Iris pigment epithelial cell (primary cell): ENCODE measurements at regions not wholly inside any gene's neighbourhood (a gene's known extent, or its start where the extent isn't known, plus 50 kb on each side); places are given as distances from the start of the nearest gene placed in this dataset.

ENCODE experiments used
- DNase-seq: peaks from one replicate; pipeline ENCODE4 v3.0.0-alpha.2; 2011; ENCODE audit warnings: low read depth

GRCh38 chr6:94372229-94372628, 952.9 kb upstream of the EPHA7 start:
- no peak for DNase-seq

DNA sequence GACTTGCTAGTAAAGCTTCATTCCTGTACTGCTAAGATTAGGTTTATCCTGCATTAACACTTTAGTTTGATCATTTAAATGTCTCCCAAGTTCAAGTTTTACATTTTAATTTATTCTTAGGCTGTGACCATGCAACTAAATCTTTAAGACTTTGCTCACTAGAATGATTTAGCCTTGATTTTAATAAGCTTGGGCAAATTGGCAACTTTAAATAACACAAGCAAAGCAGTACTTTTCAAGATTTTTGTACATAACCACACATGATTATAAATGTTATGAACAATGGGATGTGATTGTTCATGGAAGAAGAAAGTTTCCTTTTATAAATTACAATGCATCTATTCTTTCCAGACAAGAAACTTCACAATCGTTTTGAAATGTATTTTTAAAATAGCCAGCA, 948.0 kb upstream of the EPHA7 start:
- DNase-seq: no peak

- DNase-seq: no peak
Measured at GRCh38 chr6:94362061-94362864, 942.9 kb upstream of the EPHA7 start.

- no peak for DNase-seq
Measured at GRCh38 chr6:94361304-94362060, 942.1 kb upstream of the EPHA7 start.

GRCh38 chr6:94357381-94357980, 938.1 kb upstream of the EPHA7 start:
- DNase-seq: no peak

- DNase-seq: no peak
Measured at GRCh38 chr6:94350833-94351232, 931.5 kb upstream of the EPHA7 start.

DNA sequence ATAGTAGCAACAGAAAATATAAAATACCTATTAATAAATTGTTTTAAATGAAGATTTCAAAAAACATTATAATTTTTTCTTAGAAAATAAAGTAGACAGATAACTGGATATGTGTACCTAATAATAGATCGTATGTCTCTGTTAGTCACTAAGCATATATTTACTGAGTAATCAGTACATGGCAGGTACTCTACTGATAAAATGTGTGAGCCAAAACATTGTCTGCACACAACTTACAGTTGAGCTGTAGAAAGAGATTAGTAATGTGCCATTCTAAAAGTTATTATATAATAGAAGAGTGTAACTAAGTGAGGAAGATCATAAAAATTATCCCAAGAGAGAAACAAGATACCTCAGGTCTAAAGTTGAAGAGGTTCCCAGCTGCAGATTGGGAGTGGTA, 929.9 kb upstream of the EPHA7 start:
- DNase-seq: no peak

DNA sequence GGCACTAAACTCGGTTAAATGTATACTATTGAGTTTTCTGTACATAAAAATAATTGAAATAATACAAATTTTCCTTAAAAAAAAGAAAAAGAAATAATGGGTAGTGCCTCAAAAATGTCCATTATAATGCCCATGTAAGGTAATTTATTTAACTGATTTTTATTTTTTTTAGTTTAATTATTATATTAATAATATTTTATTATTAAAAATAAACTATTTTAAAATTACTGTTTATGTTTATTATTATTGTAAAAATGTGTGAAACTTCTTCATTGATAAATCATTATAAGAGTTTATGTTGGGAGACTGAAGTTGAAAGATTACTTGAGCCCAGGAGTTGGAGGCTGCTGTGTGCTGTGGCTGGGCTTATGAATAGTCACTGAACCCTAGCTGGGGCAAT, 925.5 kb upstream of the EPHA7 start:
- no peak for DNase-seq

DNA sequence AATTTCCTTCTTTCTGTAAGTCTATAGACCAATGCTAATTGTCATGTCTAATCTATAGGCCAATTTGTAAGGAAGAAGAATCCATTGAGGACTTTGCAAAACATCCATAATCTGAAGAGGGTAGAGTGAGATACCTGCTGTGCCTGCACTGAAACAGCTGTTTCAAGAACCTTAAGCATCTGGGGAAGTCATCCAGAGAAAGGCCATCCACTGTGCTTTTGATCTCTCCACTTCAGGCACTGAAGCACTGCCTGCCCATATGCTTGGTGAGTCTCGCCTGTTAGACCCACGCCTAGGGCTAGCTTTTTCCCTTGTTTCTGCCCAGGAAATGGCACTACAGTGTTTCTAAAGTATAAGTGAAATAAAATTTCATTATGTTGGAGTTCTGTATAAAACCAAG, 921.8 kb upstream of the EPHA7 start:
- no peak for DNase-seq

DNA sequence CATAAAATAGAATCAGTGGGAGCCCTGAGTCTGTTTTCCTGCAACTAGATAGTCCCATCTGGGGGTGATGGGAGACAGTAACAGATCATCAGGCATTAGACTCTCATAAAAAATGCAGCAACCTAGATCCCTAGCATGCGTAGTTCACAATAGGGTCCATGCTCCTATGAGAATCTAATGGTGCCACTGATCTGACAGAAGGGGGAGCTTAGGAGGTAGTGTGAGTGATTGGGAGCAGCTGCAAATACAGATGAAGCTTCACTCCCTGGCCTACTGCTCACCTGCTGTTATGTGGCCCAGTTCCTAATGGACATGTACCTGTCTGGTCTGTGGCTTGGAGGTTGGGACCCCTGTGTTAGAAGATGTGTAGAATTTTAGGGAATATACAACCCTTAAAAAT, 904.5 kb upstream of the EPHA7 start:
- no peak for DNase-seq

- no peak for DNase-seq
Measured at GRCh38 chr6:94300424-94301144, 881.2 kb upstream of the EPHA7 start.

- DNase-seq: no peak
Measured at GRCh38 chr6:94289131-94289530, 869.8 kb upstream of the EPHA7 start.

GRCh38 chr6:94278146-94278545, 858.8 kb upstream of the EPHA7 start:
- no peak for DNase-seq

DNA sequence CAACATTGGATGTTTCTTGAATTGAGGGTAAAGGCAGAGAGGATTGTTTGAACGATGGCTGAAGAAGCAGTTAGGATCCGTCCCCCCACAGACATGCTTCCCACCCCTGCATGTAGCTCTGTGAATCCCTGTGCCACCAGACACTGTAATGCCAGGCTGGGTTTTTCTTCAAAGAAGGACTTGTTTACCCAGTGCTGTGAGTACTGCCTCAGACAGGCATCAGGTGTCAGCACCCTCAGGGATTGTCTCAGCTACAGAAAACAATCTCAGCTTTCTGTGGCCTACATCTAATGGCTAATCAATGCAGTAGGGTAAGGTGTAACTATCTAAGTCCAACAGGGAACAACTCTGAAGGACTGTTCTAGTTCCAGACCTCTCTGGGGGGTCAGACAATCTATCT, 853.0 kb upstream of the EPHA7 start:
- DNase-seq: no peak

DNA sequence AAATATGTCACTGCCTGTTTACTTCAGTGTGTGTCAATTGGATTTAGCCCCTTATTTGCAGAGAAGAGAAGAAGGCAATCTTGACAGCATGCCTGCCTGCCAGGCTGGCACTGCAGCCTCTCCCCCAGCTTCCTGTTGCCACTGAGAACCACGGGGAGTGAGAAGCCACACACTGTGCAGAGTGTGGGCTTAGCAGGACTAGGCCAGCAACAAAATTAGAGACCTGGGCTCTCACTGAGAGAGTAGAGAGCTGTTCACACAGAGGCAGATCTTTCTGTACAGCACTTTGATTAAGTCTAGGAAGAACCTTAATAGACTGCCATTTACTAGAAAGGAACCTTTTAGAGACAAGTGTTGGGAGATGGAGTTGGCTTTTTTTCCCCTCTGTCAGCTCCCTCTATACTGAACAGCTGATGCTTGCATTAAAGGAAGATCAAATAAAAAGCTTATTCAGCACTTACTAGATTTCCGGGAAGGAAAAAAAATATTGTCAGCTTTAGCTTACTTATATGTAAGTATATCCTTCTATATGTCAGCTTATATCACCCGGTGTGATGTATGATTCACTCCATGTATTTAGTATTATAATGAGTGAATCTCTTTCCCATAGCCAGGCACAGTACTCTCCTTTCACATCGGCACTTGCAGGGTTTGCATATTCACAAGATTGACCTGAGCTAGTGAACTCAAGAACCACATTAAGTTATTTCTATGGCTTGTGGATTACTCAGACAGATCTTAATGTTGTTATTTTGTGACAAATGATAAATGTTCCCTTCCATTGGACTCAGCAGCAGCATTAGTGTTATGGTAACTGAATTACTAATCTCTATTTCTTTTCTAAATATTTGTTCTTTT, 851.0 kb upstream of the EPHA7 start:
- DNase-seq: no peak

- no peak for DNase-seq
Measured at GRCh38 chr6:94269256-94269655, 849.9 kb upstream of the EPHA7 start.

DNA sequence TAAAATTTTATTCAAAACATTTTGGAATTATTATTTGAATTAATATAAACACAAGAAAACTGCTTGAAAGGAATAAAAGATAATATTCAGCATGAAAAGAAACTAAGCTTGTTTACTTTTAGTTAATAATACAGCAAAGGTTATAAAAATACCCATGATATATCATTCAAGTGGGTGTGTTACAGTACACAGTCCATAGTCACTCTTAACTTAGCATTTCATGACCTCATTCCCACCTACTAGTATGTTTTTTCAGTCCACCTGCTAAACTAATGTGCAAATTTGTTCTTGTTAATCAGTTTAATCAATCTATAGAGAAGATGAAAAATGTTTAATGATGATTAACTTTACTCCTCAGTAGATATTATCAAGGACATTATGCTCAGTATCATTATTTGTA, 841.4 kb upstream of the EPHA7 start:
- DNase-seq: no peak

DNA sequence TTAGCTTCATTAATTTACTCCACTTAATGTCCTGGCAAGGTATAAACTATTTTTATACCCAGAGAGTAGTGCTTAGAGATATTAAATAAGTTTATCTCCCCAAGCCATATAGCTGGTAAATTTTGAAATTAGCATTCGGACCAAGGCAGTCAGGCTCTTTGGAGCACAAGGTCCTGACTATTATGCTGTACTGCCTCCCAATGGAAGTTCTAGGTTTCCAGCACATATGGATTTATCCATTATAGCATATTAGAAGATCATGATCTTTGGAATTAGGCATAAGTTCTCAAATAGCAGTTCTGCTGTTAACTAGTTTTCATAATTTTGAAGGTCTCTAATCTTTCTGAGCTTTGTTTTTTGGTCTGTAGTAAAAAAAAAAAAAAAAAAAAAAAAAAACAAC, 835.3 kb upstream of the EPHA7 start:
- DNase-seq: no peak

DNA sequence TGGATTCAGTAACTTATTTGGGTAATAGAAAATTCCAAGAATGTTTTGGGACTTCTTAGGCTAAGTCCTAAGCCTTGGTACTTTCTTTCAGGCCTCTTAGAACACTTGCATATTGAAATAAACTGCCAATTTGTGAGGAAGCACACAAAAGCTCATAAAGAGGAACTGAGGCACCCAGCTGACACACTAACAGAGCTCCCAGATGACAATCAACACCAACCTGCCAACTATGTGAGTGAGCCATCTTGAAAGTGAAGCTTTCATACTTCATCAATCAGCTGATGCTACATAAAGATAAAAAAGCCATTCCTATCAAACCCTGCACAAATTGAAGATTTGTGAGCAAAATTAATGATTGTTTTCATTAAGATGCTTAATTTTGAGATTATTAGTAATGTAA, 832.5 kb upstream of the EPHA7 start:
- DNase-seq: no peak

DNA sequence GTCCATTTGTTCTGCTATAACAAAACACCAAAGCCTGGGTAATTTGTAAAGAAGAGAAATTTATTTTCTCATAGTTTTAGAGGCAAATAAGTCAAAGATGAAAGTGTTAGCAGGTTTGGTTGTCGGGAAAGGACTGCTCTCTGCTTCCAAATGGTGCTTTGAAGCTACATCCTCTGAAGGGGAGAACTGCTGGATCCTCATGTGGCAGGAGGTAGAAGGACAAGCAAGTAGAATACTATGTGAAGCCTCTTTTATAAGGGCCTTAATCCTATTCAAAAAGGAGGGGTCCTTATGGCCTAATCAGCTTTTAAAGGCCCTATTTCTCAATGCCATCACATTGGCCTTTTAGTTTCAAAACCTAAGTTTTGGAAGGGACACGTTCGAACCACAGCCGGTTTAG, 826.0 kb upstream of the EPHA7 start:
- DNase-seq: no peak

- DNase-seq: no peak
Measured at GRCh38 chr6:94238868-94239267, 819.5 kb upstream of the EPHA7 start.

DNA sequence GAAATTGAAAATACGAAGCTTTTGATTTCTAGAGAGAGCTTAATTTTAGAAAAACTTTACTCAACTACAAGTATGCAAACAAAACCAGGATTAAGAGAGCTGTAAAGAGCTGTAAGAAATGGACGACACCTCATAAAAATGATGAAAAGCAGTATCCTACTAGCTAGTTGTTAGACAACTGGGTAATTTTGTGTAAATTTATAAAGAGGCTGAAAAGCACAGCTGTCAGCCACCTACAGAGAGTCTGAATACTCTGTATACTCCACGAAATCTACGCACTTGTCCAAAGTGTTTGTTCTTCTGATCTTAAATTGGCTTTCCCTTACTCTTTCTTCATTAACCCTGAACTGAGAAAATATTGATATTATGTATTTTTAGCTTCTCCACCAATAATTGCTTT, 808.4 kb upstream of the EPHA7 start:
- no peak for DNase-seq
